OCI-LY3 (cell line): ENCODE measurements at regions not wholly inside any gene's neighbourhood (a gene's known extent, or its start where the extent isn't known, plus 50 kb on each side); places are given as distances from the start of the nearest gene placed in this dataset.

Source experiments
- H2AFZ ChIP-seq: fragments of 200-600, 300-600 bp; shearing (Covaris generic); 2 replicates; pipeline ENCODE4 v1.6.0; 2014; ENCODE audit warnings: antibody characterized with exemption, low read depth, low read length
- H3K27ac ChIP-seq: fragments of 200-600, 300-600 bp; sonication (generic); 2 replicates; pipeline ENCODE4 v1.5.1; 2014; ENCODE audit warnings: mild to moderate bottlenecking, low read length, moderate library complexity, mixed read lengths
- H3K27me3 ChIP-seq: fragments of 200-600, 300-600 bp; sonication (generic); 2 replicates; pipeline ENCODE4 v1.6.1; 2014; ENCODE audit warnings: low read depth, low read length, mixed read lengths
- H3K36me3 ChIP-seq: fragments of 200-600, 300-600 bp; sonication (generic); replicated peaks from 2 replicates; pipeline ENCODE3; 2014; ENCODE audit warnings: low read depth, low read length, mixed read lengths
- H3K4me1 ChIP-seq: fragments of 300-600, 200-600 bp; sonication (generic); 2 replicates; pipeline ENCODE4 v1.6.1; 2014; ENCODE audit warnings: low read length, mixed read lengths
- H3K4me2 ChIP-seq: fragments of 200-600, 300-600 bp; sonication (generic); 2 replicates; pipeline ENCODE4 v1.6.1; 2014; ENCODE audit warnings: low read length, mixed read lengths
- H3K4me3 ChIP-seq: fragments of 300-600, 200-600 bp; sonication (generic); 2 replicates; pipeline ENCODE4 v1.5.1; 2014; ENCODE audit warnings: antibody characterized with exemption, mild to moderate bottlenecking, low read length, moderate library complexity
- H3K79me2 ChIP-seq: fragments of 300-600, 200-600 bp; shearing (Covaris generic); 2 replicates; pipeline ENCODE4 v1.6.1; 2014; ENCODE audit warnings: mild to moderate bottlenecking, low read length, mixed read lengths
- H3K9ac ChIP-seq: fragments of 300-600, 200-600 bp; shearing (Covaris generic); 2 replicates; pipeline ENCODE4 v1.6.0; 2014; ENCODE audit warnings: mild to moderate bottlenecking, low read length, moderate library complexity
- H3K9me3 ChIP-seq: fragments of 200-600, 300-600 bp; shearing (Covaris generic); 2 replicates; pipeline ENCODE4 v1.6.1; 2014; ENCODE audit warnings: low read length, mixed read lengths; ENCODE audit not compliant: insufficient read depth
- H4K20me1 ChIP-seq: fragments of 200-600, 300-600 bp; sonication (generic); 2 replicates; pipeline ENCODE4 v1.6.1; 2016; ENCODE audit warnings: low read length, mixed read lengths; ENCODE audit not compliant: insufficient read depth
- CTCF ChIP-seq: fragments of 200-600, 300-600 bp; sonication (generic); IDR thresholded peaks from 2 replicates; pipeline ENCODE4 v1.5.1; 2014; ENCODE audit warnings: antibody characterized with exemption, low read length, low read depth
- EZH2phosphoT487 ChIP-seq: fragments of 200-600 bp; shearing (Covaris generic); IDR thresholded peaks from 2 replicates; pipeline ENCODE4 v1.6.1; 2018; ENCODE audit warnings: antibody characterized with exemption, mixed run types, low read depth

DNA sequence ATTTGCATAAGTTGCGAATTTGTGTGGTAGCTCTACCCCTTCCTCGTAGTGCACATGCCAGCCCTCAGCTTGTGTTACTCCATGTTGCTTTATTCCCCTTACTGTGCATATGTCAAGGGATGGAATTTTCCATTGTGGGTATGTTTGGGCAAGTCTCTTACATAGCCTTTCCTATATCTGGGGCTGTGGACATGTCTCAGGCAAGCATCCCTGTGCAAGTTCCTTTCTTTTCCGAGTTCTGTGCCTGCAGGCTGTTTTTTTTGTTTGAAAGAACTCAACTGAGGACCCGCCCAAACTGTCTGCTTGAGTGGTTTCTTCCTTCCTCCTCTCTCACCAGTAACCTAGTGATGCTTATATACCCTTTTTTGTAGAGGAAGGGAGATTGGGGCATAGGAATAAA is 1739.1 kb upstream of the PIK3C3 start:
- peak overlapping the region; percentile 5; the same call in 1 of the 2 replicates for H3K4me2 ChIP-seq
- H3K9me3 ChIP-seq: no peaks in the 10 kb centered on the region
- peaks cover 13% of the 10 kb centered on the region for H3K4me1 ChIP-seq
- no peak overlapping the region for H3K4me3 ChIP-seq
- no peaks in the 10 kb centered on the region for H3K27me3 ChIP-seq
- no peak for TF ChIP-seq EZH2phosphoT487
- TF ChIP-seq CTCF: no peak
- H3K36me3 ChIP-seq: no peaks in the 10 kb centered on the region
- no peak overlapping the region for H3K27ac ChIP-seq
- H3K79me2 ChIP-seq: no peaks in the 10 kb centered on the region
- peak overlapping the region; percentile 28 for H2AFZ ChIP-seq
- no peaks in the 10 kb centered on the region for H4K20me1 ChIP-seq
- no peak overlapping the region for H3K9ac ChIP-seq

- Histone ChIP-seq H3K27ac (no peak overlapping the region), H3K36me3 (no peaks in the 10 kb centered on the region), H3K27me3 (no peaks in the 10 kb centered on the region), H3K4me2 (no peak overlapping the region), H3K79me2 (no peaks in the 10 kb centered on the region), H3K9ac (no peak overlapping the region), H3K9me3 (no peaks in the 10 kb centered on the region), H4K20me1 (no peaks in the 10 kb centered on the region), H3K4me1 (peaks cover 2% of the 10 kb centered on the region; the same call in 1 of the 2 replicates), H2AFZ (no peak overlapping the region), H3K4me3 (no peak overlapping the region)
- no peak for TF ChIP-seq CTCF
- no peak for TF ChIP-seq EZH2phosphoT487
Observed at GRCh38 chr18:40210696-40211095, 1744.3 kb upstream of the PIK3C3 start.

GRCh38 chr18:40208958-40209357 is 1746.1 kb upstream of the PIK3C3 start:
- no peak overlapping the region for H3K9ac ChIP-seq
- H3K27me3 ChIP-seq: no peaks in the 10 kb centered on the region
- H3K4me2 ChIP-seq: no peak overlapping the region
- H3K4me3 ChIP-seq: no peak overlapping the region
- no peaks in the 10 kb centered on the region for H4K20me1 ChIP-seq
- TF ChIP-seq CTCF (no peak), EZH2phosphoT487 (no peak)
- H3K79me2 ChIP-seq: no peaks in the 10 kb centered on the region
- H3K9me3 ChIP-seq: no peaks in the 10 kb centered on the region
- H3K36me3 ChIP-seq: no peaks in the 10 kb centered on the region
- no peak overlapping the region for H2AFZ ChIP-seq
- H3K27ac ChIP-seq: no peak overlapping the region
- no peaks in the 10 kb centered on the region for H3K4me1 ChIP-seq

GRCh38 chr18:40197711-40198110 is 1757.3 kb upstream of the PIK3C3 start:
- H3K9me3 ChIP-seq: no peaks in the 10 kb centered on the region
- no peaks in the 10 kb centered on the region for H3K36me3 ChIP-seq
- no peaks in the 10 kb centered on the region for H4K20me1 ChIP-seq
- H3K4me2 ChIP-seq: no peak overlapping the region
- no peaks in the 10 kb centered on the region for H3K27me3 ChIP-seq
- H3K9ac ChIP-seq: no peak overlapping the region
- TF ChIP-seq CTCF (no peak), EZH2phosphoT487 (no peak)
- no peak overlapping the region for H3K27ac ChIP-seq
- H3K4me3 ChIP-seq: no peak overlapping the region
- no peaks in the 10 kb centered on the region for H3K79me2 ChIP-seq
- 0 out of 2 replicates have a peak overlapping the region, but pooled peaks have one; percentile 35 for H2AFZ ChIP-seq
- H3K4me1 ChIP-seq: no peaks in the 10 kb centered on the region
